K562 (cell line): ENCODE measurements at regions not wholly inside any gene's neighbourhood (a gene's known extent, or its start where the extent isn't known, plus 50 kb on each side); places are given as distances from the start of the nearest gene placed in this dataset.

Source experiments
- CEBPB ChIP-seq: fragments of 450-650 bp; IDR thresholded peaks from 2 replicates; pipeline ENCODE4 v1.6.1; 2016; ENCODE audit warnings: missing genetic modification characterization, missing compliant biosample characterization
- HNRNPLL ChIP-seq: fragments of 200-400 bp; formaldehyde crosslinking; IDR thresholded peaks from 2 replicates; pipeline ENCODE4 v1.6.1; 2017; ENCODE audit warnings: low read length, low read depth, mild to moderate bottlenecking; ENCODE audit not compliant: poor library complexity, severe bottlenecking
- JUND ChIP-seq, 2 experiments: IDR thresholded peaks; 2 replicates in 1 of 2; 3 replicates in 1 of 2; pipeline ENCODE4 v1.6.1; 2011; ENCODE audit warnings: borderline replicate concordance in 2 of 2, low read depth in 2 of 2, low read length in 2 of 2, improper control_type of control experiment in 1 of 2, missing biosample characterization in 1 of 2, missing genetic modification characterization in 1 of 2, missing genetic modification reagents in 1 of 2
- POLR2G ChIP-seq: fragments of 200-400 bp; formaldehyde crosslinking; IDR thresholded peaks from 2 replicates; pipeline ENCODE4 v1.6.1; 2017; ENCODE audit warnings: low read depth, mild to moderate bottlenecking, antibody characterized with exemption, low read length, moderate library complexity
- RBM34 ChIP-seq: fragments of 200-400 bp; formaldehyde crosslinking; IDR thresholded peaks from 2 replicates; pipeline ENCODE4 v1.6.1; 2018; ENCODE audit warnings: low read length, borderline replicate concordance; ENCODE audit not compliant: insufficient read depth
- TCF7 ChIP-seq: sonication (generic); IDR thresholded peaks from 2 replicates; pipeline ENCODE4 v1.6.1; 2016; ENCODE audit warnings: antibody characterized with exemption, borderline replicate concordance
- XRCC5 ChIP-seq: fragments of 200-400 bp; formaldehyde crosslinking; IDR thresholded peaks from 2 replicates; pipeline ENCODE4 v1.6.1; 2017; ENCODE audit warnings: low read depth, mild to moderate bottlenecking, low read length
- ZNF584 ChIP-seq: fragments of 200-800 bp; sonication (Bioruptor generic); IDR thresholded peaks from 2 replicates; pipeline ENCODE4 v1.6.1; 2016; ENCODE audit warnings: low read depth, mild to moderate bottlenecking, missing genetic modification characterization, missing compliant biosample characterization
- TF ChIP-seq, protein P1 (sequence below): fragments of 450-650 bp; IDR thresholded peaks from 2 replicates; pipeline ENCODE4 v1.6.1; 2016; ENCODE audit warnings: low read depth
- TF ChIP-seq, protein P2 (sequence below): fragments of 250-450 bp; sonication (Bioruptor Pico); IDR thresholded peaks from 2 replicates; pipeline ENCODE4 v1.8.0; 2021; ENCODE audit warnings: moderate library complexity, mild to moderate bottlenecking, inconsistent platforms
- TF ChIP-seq, protein P3 (sequence below), 2 experiments: fragments of 450-650 bp; IDR thresholded peaks; 2 replicates each; pipeline ENCODE4 v1.6.1; 2018; ENCODE audit warnings: mild to moderate bottlenecking in 2 of 2, low read depth in 1 of 2; ENCODE audit not compliant: partially characterized antibody in 2 of 2
- TF ChIP-seq, protein P4 (sequence below), 2 experiments: fragments of 450-650 bp in 1 of 2; sonication (generic) in 1 of 2; formaldehyde crosslinking; conservative IDR thresholded peaks; 2 replicates each; pipeline versions ENCODE4 v1.4.0 to v1.8.1; 2020 to 2022; ENCODE audit warnings: mild to moderate bottlenecking in 1 of 2, missing genetic modification reagents in 1 of 2

DNA sequence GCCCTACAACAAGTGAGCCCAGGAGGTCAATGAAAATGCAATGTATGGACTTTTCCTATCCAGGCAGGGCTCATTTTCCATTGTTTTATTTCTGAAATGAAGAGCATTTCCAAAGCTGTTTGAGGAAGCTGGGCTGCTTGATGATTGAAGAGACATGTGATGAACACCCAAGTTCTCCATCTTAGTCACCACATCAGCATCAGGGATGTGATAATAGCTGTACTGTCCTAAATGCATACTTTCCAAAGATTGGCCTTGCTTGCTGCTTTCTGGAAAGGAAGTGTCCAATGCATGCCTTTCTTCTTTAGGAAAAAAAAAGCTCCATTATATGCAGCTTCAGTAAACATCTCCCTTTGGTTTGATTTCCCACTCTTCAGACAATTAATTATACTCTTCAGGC, 425.9 kb upstream of the RUNX1 start (continued):
- TF ChIP-seq, protein P1, sequence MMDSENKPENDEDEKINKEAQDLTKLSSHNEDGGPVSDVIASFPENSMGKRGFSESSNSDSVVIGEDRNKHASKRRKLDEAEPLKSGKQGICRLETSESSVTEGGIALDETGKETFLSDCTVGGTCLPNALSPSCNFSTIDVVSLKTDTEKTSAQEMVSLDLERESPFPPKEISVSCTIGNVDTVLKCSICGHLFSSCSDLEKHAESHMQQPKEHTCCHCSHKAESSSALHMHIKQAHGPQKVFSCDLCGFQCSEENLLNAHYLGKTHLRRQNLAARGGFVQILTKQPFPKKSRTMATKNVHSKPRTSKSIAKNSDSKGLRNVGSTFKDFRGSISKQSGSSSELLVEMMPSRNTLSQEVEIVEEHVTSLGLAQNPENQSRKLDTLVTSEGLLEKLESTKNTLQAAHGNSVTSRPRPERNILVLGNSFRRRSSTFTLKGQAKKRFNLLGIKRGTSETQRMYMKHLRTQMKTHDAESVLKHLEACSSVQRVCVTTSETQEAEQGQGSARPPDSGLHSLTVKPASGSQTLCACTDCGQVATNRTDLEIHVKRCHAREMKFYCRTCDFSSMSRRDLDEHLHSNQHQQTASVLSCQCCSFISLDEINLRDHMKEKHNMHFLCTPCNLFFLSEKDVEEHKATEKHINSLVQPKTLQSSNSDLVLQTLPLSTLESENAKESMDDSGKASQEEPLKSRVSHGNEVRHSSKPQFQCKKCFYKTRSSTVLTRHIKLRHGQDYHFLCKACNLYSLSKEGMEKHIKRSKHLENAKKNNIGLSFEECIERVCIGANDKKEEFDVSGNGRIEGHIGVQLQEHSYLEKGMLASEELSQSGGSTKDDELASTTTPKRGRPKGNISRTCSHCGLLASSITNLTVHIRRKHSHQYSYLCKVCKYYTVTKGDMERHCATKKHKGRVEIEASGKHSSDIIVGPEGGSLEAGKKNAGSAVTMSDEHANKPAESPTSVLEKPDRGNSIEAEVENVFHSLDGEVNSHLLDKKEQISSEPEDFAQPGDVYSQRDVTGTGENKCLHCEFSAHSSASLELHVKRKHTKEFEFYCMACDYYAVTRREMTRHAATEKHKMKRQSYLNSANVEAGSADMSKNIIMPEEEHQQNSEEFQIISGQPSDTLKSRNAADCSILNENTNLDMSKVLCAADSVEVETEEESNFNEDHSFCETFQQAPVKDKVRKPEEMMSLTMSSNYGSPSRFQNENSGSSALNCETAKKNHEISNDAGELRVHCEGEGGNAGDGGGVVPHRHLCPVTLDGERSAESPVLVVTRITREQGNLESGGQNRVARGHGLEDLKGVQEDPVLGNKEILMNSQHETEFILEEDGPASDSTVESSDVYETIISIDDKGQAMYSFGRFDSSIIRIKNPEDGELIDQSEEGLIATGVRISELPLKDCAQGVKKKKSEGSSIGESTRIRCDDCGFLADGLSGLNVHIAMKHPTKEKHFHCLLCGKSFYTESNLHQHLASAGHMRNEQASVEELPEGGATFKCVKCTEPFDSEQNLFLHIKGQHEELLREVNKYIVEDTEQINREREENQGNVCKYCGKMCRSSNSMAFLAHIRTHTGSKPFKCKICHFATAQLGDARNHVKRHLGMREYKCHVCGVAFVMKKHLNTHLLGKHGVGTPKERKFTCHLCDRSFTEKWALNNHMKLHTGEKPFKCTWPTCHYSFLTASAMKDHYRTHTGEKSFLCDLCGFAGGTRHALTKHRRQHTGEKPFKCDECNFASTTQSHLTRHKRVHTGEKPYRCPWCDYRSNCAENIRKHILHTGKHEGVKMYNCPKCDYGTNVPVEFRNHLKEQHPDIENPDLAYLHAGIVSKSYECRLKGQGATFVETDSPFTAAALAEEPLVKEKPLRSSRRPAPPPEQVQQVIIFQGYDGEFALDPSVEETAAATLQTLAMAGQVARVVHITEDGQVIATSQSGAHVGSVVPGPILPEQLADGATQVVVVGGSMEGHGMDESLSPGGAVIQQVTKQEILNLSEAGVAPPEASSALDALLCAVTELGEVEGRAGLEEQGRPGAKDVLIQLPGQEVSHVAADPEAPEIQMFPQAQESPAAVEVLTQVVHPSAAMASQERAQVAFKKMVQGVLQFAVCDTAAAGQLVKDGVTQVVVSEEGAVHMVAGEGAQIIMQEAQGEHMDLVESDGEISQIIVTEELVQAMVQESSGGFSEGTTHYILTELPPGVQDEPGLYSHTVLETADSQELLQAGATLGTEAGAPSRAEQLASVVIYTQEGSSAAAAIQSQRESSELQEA = no peak
- TF ChIP-seq RBM34 (no peak), XRCC5 (no peak), JUND (IDR thresholded peaks at IDR 0.05; ENCODE audit: borderline replicate concordance, low read depth, low read length) (no peak), JUND (tag; IDR thresholded peaks at IDR 0.05; ENCODE audit: borderline replicate concordance, low read depth, low read length) (peak; percentile 13; the same call in 1 of the 3 replicates), POLR2G (no peak), ZNF584 (CRISPR knock-in tag) (no peak), CEBPB (tag) (no peak), TCF7 (no peak), HNRNPLL (no peak)
- TF ChIP-seq, protein P2, sequence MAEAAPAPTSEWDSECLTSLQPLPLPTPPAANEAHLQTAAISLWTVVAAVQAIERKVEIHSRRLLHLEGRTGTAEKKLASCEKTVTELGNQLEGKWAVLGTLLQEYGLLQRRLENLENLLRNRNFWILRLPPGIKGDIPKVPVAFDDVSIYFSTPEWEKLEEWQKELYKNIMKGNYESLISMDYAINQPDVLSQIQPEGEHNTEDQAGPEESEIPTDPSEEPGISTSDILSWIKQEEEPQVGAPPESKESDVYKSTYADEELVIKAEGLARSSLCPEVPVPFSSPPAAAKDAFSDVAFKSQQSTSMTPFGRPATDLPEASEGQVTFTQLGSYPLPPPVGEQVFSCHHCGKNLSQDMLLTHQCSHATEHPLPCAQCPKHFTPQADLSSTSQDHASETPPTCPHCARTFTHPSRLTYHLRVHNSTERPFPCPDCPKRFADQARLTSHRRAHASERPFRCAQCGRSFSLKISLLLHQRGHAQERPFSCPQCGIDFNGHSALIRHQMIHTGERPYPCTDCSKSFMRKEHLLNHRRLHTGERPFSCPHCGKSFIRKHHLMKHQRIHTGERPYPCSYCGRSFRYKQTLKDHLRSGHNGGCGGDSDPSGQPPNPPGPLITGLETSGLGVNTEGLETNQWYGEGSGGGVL (CRISPR knock-in tag) = no peak
- TF ChIP-seq, protein P3, sequence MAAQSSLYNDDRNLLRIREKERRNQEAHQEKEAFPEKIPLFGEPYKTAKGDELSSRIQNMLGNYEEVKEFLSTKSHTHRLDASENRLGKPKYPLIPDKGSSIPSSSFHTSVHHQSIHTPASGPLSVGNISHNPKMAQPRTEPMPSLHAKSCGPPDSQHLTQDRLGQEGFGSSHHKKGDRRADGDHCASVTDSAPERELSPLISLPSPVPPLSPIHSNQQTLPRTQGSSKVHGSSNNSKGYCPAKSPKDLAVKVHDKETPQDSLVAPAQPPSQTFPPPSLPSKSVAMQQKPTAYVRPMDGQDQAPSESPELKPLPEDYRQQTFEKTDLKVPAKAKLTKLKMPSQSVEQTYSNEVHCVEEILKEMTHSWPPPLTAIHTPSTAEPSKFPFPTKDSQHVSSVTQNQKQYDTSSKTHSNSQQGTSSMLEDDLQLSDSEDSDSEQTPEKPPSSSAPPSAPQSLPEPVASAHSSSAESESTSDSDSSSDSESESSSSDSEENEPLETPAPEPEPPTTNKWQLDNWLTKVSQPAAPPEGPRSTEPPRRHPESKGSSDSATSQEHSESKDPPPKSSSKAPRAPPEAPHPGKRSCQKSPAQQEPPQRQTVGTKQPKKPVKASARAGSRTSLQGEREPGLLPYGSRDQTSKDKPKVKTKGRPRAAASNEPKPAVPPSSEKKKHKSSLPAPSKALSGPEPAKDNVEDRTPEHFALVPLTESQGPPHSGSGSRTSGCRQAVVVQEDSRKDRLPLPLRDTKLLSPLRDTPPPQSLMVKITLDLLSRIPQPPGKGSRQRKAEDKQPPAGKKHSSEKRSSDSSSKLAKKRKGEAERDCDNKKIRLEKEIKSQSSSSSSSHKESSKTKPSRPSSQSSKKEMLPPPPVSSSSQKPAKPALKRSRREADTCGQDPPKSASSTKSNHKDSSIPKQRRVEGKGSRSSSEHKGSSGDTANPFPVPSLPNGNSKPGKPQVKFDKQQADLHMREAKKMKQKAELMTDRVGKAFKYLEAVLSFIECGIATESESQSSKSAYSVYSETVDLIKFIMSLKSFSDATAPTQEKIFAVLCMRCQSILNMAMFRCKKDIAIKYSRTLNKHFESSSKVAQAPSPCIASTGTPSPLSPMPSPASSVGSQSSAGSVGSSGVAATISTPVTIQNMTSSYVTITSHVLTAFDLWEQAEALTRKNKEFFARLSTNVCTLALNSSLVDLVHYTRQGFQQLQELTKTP (IDR thresholded peaks at IDR 0.05; ENCODE audit: low read depth in 1 of 2, partially characterized antibody in 2 of 2) = no peak
- TF ChIP-seq, protein P4, sequence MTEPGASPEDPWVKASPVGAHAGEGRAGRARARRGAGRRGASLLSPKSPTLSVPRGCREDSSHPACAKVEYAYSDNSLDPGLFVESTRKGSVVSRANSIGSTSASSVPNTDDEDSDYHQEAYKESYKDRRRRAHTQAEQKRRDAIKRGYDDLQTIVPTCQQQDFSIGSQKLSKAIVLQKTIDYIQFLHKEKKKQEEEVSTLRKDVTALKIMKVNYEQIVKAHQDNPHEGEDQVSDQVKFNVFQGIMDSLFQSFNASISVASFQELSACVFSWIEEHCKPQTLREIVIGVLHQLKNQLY (CRISPR knock-in tag; conservative IDR thresholded peaks at IDR 0.05) = no peak
